Ishikawa (cell line): ENCODE measurements at regions not wholly inside any gene's neighbourhood (a gene's known extent, or its start where the extent isn't known, plus 50 kb on each side); places are given as distances from the start of the nearest gene placed in this dataset.

ENCODE experiments used
- CEBPB ChIP-seq: IDR thresholded peaks from 2 replicates; pipeline ENCODE4 v1.6.1; 2012
- CREB1 ChIP-seq: IDR thresholded peaks from 2 replicates; pipeline ENCODE4 v1.6.1; 2012; ENCODE audit warnings: low read depth
- EGR1 ChIP-seq: IDR thresholded peaks from 2 replicates; pipeline ENCODE4 v1.6.1; 2012
- EP300 ChIP-seq: IDR thresholded peaks from 2 replicates; pipeline ENCODE4 v1.6.1; 2012; ENCODE audit warnings: borderline replicate concordance
- FOXM1 ChIP-seq: IDR thresholded peaks from 2 replicates; pipeline ENCODE4 v1.6.1; 2012; ENCODE audit warnings: low read depth, borderline replicate concordance
- NFIC ChIP-seq: IDR thresholded peaks from 2 replicates; pipeline ENCODE4 v1.6.1; 2012
- RAD21 ChIP-seq: IDR thresholded peaks from 2 replicates; pipeline ENCODE4 v1.6.1; 2012; ENCODE audit warnings: low read depth
- TAF1 ChIP-seq: IDR thresholded peaks from 2 replicates; pipeline ENCODE4 v1.6.1; 2012; ENCODE audit warnings: low read depth, mild to moderate bottlenecking
- TCF12 ChIP-seq: IDR thresholded peaks from 2 replicates; pipeline ENCODE4 v1.6.1; 2012; ENCODE audit warnings: low read depth
- TEAD4 ChIP-seq: IDR thresholded peaks from 2 replicates; pipeline ENCODE4 v1.6.1; 2012
- YY1 ChIP-seq: IDR thresholded peaks from 2 replicates; pipeline ENCODE4 v1.6.1; 2012; ENCODE audit warnings: low read depth
- ZBTB7A ChIP-seq: IDR thresholded peaks from 2 replicates; pipeline ENCODE4 v1.6.1; 2012; ENCODE audit warnings: low read depth
- TF ChIP-seq, protein P1 (sequence below): IDR thresholded peaks from 2 replicates; pipeline ENCODE4 v1.6.1; 2012
- TF ChIP-seq, protein P2 (sequence below): IDR thresholded peaks from 2 replicates; pipeline ENCODE4 v1.6.1; 2012
- TF ChIP-seq, protein P3 (sequence below): IDR thresholded peaks from 2 replicates; pipeline ENCODE4 v1.6.1; 2012; ENCODE audit warnings: low read depth, mild to moderate bottlenecking

GRCh38 chr12:118741194-118741593 is 240.1 kb upstream of the SRRM4 start:
- no peak for TF ChIP-seq FOXM1
- TF ChIP-seq, protein P1, sequence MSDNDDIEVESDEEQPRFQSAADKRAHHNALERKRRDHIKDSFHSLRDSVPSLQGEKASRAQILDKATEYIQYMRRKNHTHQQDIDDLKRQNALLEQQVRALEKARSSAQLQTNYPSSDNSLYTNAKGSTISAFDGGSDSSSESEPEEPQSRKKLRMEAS = no peak
- no peak for TF ChIP-seq EGR1
- TF ChIP-seq RAD21 = no peak
- no peak for TF ChIP-seq CREB1
- no peak for TF ChIP-seq TEAD4
- TF ChIP-seq CEBPB = no peak
- no peak for TF ChIP-seq TCF12
- no peak for TF ChIP-seq EP300
- TF ChIP-seq, protein P2, sequence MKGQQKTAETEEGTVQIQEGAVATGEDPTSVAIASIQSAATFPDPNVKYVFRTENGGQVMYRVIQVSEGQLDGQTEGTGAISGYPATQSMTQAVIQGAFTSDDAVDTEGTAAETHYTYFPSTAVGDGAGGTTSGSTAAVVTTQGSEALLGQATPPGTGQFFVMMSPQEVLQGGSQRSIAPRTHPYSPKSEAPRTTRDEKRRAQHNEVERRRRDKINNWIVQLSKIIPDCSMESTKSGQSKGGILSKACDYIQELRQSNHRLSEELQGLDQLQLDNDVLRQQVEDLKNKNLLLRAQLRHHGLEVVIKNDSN = no peak

DNA sequence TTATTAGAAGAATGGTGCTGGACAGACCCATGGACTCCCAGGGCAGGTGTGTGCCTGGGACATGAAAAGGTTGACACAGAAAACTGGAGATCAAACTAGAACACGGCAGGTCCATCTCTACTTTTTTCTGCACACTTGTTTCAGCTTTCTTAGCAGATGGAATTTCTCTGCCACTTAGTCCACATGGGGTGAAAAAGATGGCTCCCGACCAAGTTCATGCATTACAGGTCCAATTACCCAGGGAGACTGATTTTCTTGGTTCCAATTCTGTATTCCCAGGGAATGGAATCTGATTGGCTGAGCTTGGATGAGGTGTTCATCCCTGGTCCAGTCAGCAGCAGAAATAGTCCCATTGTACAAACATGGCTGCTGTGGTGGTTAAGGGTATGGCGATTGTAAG is 238.9 kb upstream of the SRRM4 start:
- TF ChIP-seq, protein P3, sequence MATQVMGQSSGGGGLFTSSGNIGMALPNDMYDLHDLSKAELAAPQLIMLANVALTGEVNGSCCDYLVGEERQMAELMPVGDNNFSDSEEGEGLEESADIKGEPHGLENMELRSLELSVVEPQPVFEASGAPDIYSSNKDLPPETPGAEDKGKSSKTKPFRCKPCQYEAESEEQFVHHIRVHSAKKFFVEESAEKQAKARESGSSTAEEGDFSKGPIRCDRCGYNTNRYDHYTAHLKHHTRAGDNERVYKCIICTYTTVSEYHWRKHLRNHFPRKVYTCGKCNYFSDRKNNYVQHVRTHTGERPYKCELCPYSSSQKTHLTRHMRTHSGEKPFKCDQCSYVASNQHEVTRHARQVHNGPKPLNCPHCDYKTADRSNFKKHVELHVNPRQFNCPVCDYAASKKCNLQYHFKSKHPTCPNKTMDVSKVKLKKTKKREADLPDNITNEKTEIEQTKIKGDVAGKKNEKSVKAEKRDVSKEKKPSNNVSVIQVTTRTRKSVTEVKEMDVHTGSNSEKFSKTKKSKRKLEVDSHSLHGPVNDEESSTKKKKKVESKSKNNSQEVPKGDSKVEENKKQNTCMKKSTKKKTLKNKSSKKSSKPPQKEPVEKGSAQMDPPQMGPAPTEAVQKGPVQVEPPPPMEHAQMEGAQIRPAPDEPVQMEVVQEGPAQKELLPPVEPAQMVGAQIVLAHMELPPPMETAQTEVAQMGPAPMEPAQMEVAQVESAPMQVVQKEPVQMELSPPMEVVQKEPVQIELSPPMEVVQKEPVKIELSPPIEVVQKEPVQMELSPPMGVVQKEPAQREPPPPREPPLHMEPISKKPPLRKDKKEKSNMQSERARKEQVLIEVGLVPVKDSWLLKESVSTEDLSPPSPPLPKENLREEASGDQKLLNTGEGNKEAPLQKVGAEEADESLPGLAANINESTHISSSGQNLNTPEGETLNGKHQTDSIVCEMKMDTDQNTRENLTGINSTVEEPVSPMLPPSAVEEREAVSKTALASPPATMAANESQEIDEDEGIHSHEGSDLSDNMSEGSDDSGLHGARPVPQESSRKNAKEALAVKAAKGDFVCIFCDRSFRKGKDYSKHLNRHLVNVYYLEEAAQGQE = no peak
- TF ChIP-seq, protein P1 = no peak
- TF ChIP-seq EGR1 = no peak
- TF ChIP-seq TEAD4 = no peak
- no peak for TF ChIP-seq TCF12
- no peak for TF ChIP-seq ZBTB7A
- no peak for TF ChIP-seq RAD21
- TF ChIP-seq FOXM1 = no peak
- no peak for TF ChIP-seq TAF1

DNA sequence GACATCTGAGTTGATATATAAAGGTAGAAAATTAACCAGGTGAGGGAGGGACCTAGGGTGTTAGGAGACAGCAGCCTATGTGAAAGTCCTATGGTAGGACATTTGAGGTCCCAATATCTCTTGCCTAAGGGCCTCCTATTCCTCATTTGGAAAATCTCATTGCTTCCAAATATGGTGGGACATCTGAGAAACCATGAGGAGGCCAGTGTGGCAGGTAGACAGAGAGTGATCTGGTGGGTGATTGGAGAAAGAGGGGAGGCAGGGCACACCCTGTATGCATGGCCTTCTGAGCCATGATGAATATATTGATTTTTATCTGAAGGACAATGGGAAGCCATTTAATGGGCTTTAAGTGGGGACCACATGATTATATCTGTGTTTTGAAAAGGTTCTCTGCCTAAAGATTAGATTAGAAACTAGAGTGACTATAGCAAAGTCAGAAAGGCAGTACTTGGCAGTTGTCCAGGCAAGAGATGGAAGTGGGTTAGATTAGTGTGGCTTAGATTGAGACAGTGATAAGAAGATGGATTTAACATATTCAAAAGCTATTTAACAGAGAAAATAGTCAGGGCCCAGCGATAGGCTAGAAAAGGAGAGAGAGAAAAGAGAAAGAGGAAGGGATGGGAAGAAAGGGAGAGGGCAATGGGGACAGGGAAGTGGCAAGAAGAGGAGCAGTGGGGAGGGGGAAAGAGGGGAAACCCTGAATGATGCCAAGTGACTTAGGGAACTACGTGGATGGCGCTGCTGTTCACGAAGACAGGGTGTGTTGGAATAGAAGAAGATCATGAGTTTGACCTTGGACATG is 237.2 kb upstream of the SRRM4 start:
- TF ChIP-seq CEBPB (no peak), YY1 (no peak), TEAD4 (no peak), EP300 (no peak), EGR1 (no peak)
- TF ChIP-seq, protein P2 = no peak

DNA sequence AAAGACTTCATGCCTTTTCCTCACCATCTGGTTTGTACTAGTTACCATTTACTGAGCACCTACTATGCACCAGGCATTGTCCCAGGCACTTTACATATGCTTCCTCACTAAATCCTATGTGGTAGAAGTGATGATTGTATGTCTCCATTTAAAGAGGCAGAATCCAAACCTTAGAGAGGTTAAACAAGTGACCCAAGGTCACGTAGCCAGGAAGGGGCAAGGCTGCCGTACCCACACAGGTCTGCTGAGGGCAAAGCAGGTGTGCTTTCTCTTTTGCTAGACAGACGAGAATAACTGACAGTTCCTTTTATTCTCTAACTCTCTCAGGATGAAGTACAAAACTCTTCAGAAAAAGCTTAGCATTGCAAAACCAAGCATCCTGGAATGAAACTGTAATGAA is 235.2 kb upstream of the SRRM4 start:
- TF ChIP-seq EP300 (no peak), NFIC (no peak), RAD21 (no peak), TEAD4 (no peak), CEBPB (no peak), ZBTB7A (no peak), CREB1 (no peak)
- TF ChIP-seq, protein P3 = no peak
- TF ChIP-seq, protein P1 = no peak

DNA sequence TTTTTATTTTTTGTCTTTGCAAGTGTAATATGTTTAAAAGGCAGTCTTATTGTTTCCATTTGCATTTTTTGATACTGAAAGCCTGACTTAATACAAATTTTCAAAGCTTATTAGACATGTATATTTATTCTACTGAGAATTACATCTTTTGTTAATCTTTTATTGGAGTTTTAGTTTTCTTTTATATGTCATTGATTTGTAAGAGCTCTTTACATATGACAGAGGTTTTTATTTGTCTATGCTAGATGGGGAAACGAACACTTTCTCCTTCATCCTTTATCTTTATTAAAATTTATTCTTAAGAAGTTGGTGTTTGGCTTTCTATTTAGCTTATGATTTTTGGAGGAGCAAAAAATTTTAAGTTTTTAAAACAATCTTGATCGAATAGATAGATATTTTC is 234.4 kb upstream of the SRRM4 start:
- TF ChIP-seq FOXM1 = no peak
- no peak for TF ChIP-seq YY1
- no peak for TF ChIP-seq TCF12
- TF ChIP-seq, protein P2 = no peak
- no peak for TF ChIP-seq TAF1
- no peak for TF ChIP-seq ZBTB7A
- no peak for TF ChIP-seq TEAD4
- TF ChIP-seq EGR1 = no peak
- TF ChIP-seq, protein P1 = no peak
- no peak for TF ChIP-seq RAD21
- no peak for TF ChIP-seq CREB1
- no peak for TF ChIP-seq CEBPB
- no peak for TF ChIP-seq EP300
- TF ChIP-seq, protein P3 = no peak
- no peak for TF ChIP-seq NFIC
